H9 (cell line): ENCODE measurements at regions not wholly inside any gene's neighbourhood (a gene's known extent, or its start where the extent isn't known, plus 50 kb on each side); places are given as distances from the start of the nearest gene placed in this dataset.

Experiments used
- DNase-seq: peaks from one replicate; pipeline ENCODE4 v3.0.0-alpha.2; 2017
- H2AFZ ChIP-seq: one replicate; pipeline ENCODE4 v1.6.1; 2013; ENCODE audit warnings: mild to moderate bottlenecking, low read length, control low read depth, moderate library complexity
- H2AK5ac ChIP-seq: 2 replicates; pipeline ENCODE4 v1.6.1; 2013; ENCODE audit warnings: low read length, control low read depth, mixed read lengths; ENCODE audit not compliant: insufficient read length
- H2BK120ac ChIP-seq: one replicate; pipeline ENCODE4 v1.6.1; 2013; ENCODE audit warnings: low read depth, mild to moderate bottlenecking, low read length, control low read depth, inconsistent platforms; ENCODE audit not compliant: poor library complexity, severe bottlenecking
- H2BK12ac ChIP-seq: 2 replicates; pipeline ENCODE4 v1.6.1; 2013; ENCODE audit warnings: low read length, control low read depth, mixed read lengths, low read depth; ENCODE audit not compliant: insufficient read length
- H2BK15ac ChIP-seq: 2 replicates; pipeline ENCODE4 v1.6.1; 2013; ENCODE audit warnings: low read depth, low read length, control low read depth
- H2BK20ac ChIP-seq: one replicate; pipeline ENCODE4 v1.6.1; 2013; ENCODE audit warnings: low read depth, mild to moderate bottlenecking, low read length, control low read depth, inconsistent platforms; ENCODE audit not compliant: poor library complexity, severe bottlenecking
- H2BK5ac ChIP-seq: 2 replicates; pipeline ENCODE4 v1.6.1; 2013; ENCODE audit warnings: low read length, control low read depth, mixed read lengths; ENCODE audit not compliant: insufficient read length
- H3K14ac ChIP-seq: 2 replicates; pipeline ENCODE4 v1.6.1; 2013; ENCODE audit warnings: low read length, control low read depth; ENCODE audit not compliant: insufficient read depth
- H3K18ac ChIP-seq: 2 replicates; pipeline ENCODE4 v1.6.1; 2013; ENCODE audit warnings: low read depth, mild to moderate bottlenecking, mixed read lengths, low read length, control low read depth; ENCODE audit not compliant: insufficient read length
- H3K23ac ChIP-seq: 2 replicates; pipeline ENCODE4 v1.6.1; 2013; ENCODE audit warnings: low read length, control low read depth, mixed read lengths, low read depth; ENCODE audit not compliant: insufficient read length
- H3K23me2 ChIP-seq: 2 replicates; pipeline ENCODE4 v1.6.1; 2013; ENCODE audit warnings: low read depth, mild to moderate bottlenecking, mixed read lengths, low read length, control low read depth; ENCODE audit not compliant: insufficient read length, poor library complexity, severe bottlenecking
- H3K27ac ChIP-seq: 2 replicates; pipeline ENCODE4 v1.5.1; 2013; ENCODE audit warnings: low read length, control low read depth, mixed read lengths, low read depth; ENCODE audit not compliant: insufficient read length
- H3K27me3 ChIP-seq: 2 replicates; pipeline ENCODE4 v1.6.1; 2013; ENCODE audit warnings: low read length, control low read depth, inconsistent platforms; ENCODE audit not compliant: insufficient read depth
- H3K4ac ChIP-seq: 2 replicates; pipeline ENCODE4 v1.6.1; 2013; ENCODE audit warnings: low read depth, mild to moderate bottlenecking, control low read depth, inconsistent platforms, low read length, moderate library complexity
- H3K4me1 ChIP-seq: 2 replicates; pipeline ENCODE4 v1.6.1; 2013; ENCODE audit warnings: low read length, control low read depth, inconsistent platforms; ENCODE audit not compliant: insufficient read depth
- H3K4me2 ChIP-seq: 2 replicates; pipeline ENCODE4 v1.6.1; 2013; ENCODE audit warnings: low read length, control low read depth, mixed read lengths; ENCODE audit not compliant: insufficient read length, insufficient read depth
- H3K56ac ChIP-seq: 2 replicates; pipeline ENCODE4 v1.6.1; 2013; ENCODE audit warnings: low read depth, mild to moderate bottlenecking, mixed read lengths, low read length, control low read depth; ENCODE audit not compliant: insufficient read length
- H3K79me1 ChIP-seq: 2 replicates; pipeline ENCODE4 v1.6.1; 2013; ENCODE audit warnings: low read depth, mild to moderate bottlenecking, moderate library complexity, low read length, control low read depth, inconsistent platforms; ENCODE audit not compliant: insufficient read depth, poor library complexity, severe bottlenecking
- H3K79me2 ChIP-seq: 2 replicates; pipeline ENCODE4 v1.6.1; 2013; ENCODE audit warnings: low read length, control low read depth, inconsistent platforms; ENCODE audit not compliant: insufficient read depth
- H3K9ac ChIP-seq: 2 replicates; pipeline ENCODE4 v1.6.1; 2013; ENCODE audit warnings: low read length, control low read depth, mixed read lengths; ENCODE audit not compliant: insufficient read length; ENCODE audit errors: extremely low read depth
- H3K9me3 ChIP-seq: one replicate; pipeline ENCODE4 v1.6.1; 2013; ENCODE audit warnings: low read depth, low read length, inconsistent platforms; ENCODE audit not compliant: control insufficient read depth
- H3T11ph ChIP-seq: one replicate; pipeline ENCODE4 v1.6.1; 2013; ENCODE audit warnings: mild to moderate bottlenecking, low read length, control low read depth, inconsistent platforms
- H4K20me1 ChIP-seq: one replicate; pipeline ENCODE4 v1.6.1; 2013; ENCODE audit not compliant: control insufficient read depth, insufficient read length, insufficient read depth
- H4K5ac ChIP-seq: 2 replicates; pipeline ENCODE4 v1.6.1; 2013; ENCODE audit warnings: low read depth, mild to moderate bottlenecking, mixed read lengths, low read length, control low read depth; ENCODE audit not compliant: insufficient read length
- H4K8ac ChIP-seq: replicated peaks from 2 replicates; pipeline ENCODE4 v1.6.1; 2013; ENCODE audit warnings: low read length, control low read depth, mixed read lengths, low read depth; ENCODE audit not compliant: insufficient read length
- H4K91ac ChIP-seq: 2 replicates; pipeline ENCODE4 v1.6.1; 2013; ENCODE audit warnings: low read depth, mild to moderate bottlenecking, moderate library complexity, mixed read lengths, low read length, control low read depth; ENCODE audit not compliant: insufficient read length
- H3K27ac Mint-ChIP-seq, 3 experiments: 2 replicates in 2 of 3; 3 replicates in 1 of 3; pipeline ENCODE4 v1.8.0; 2020 to 2021; ENCODE audit warnings: mixed read lengths in 3 of 3, mild to moderate bottlenecking in 1 of 3, moderate library complexity in 1 of 3
- H3K27me3 Mint-ChIP-seq: 2 replicates; pipeline ENCODE4 v1.8.0; 2021; ENCODE audit warnings: low read depth, mild to moderate bottlenecking, moderate library complexity, mixed read lengths
- H3K36me3 Mint-ChIP-seq, 3 experiments: 2 replicates in 2 of 3; 3 replicates in 1 of 3; pipeline ENCODE4 v1.8.0; 2020 to 2021; ENCODE audit warnings: low read depth in 3 of 3, mixed read lengths in 3 of 3; ENCODE audit not compliant: insufficient read depth in 1 of 3
- H3K4me1 Mint-ChIP-seq, 2 experiments: 2 replicates each; pipeline ENCODE4 v1.8.0; 2020; ENCODE audit warnings: mixed read lengths in 2 of 2
- H3K4me3 Mint-ChIP-seq, 2 experiments: 2 replicates in 1 of 2; 3 replicates in 1 of 2; pipeline ENCODE4 v1.8.0; 2020 to 2021; ENCODE audit warnings: mild to moderate bottlenecking in 2 of 2, mixed read lengths in 2 of 2, moderate library complexity in 1 of 2
- H3K9me3 Mint-ChIP-seq, 2 experiments: 2 replicates in 1 of 2; 3 replicates in 1 of 2; pipeline ENCODE4 v1.8.0; 2020; ENCODE audit warnings: mild to moderate bottlenecking in 2 of 2, mixed read lengths in 2 of 2, moderate library complexity in 1 of 2
- CTCF ChIP-seq: fragments of 200-600 bp; sonication (generic); conservative IDR thresholded peaks from 3 replicates; pipeline ENCODE4 v1.8.0; 2021; ENCODE audit warnings: antibody characterized with exemption, mild to moderate bottlenecking
- WGBS: extraction: QIAGEN DNeasy Blood & Tissue Kit; methylation state at CpG from one replicate; pipeline ENCODE4 v1.1.7; 2013; ENCODE audit warnings: missing lambda C conversion rate, low lambda C conversion rate, mixed read lengths; ENCODE audit not compliant: insufficient read length; ENCODE audit errors: extremely low coverage; 5-methylcytosine and 5-hydroxymethylcytosine counted together

GRCh38 chr16:17770104-17770503, 299.3 kb upstream of the XYLT1 start:
- no peak overlapping the region for H4K91ac ChIP-seq
- peaks cover 0 to 6% (median 6%) of the 10 kb centered on the region in 3 experiments; a peak in 4 of 7 replicates for H3K36me3 Mint-ChIP-seq
- H3T11ph ChIP-seq = no peak overlapping the region
- no peak overlapping the region for H2BK12ac ChIP-seq
- H3K4me3 Mint-ChIP-seq = no peak overlapping the region
- no peak overlapping the region for H3K23ac ChIP-seq
- H2BK15ac ChIP-seq = no peak overlapping the region
- H2BK120ac ChIP-seq = no peak overlapping the region
- H3K4me2 ChIP-seq = no peak overlapping the region
- no peaks in the 10 kb centered on the region for H3K9me3 ChIP-seq
- no peak overlapping the region for H4K8ac ChIP-seq
- H3K56ac ChIP-seq = no peak overlapping the region
- H4K5ac ChIP-seq = no peak overlapping the region
- H3K4me1 ChIP-seq = no peaks in the 10 kb centered on the region
- no peak overlapping the region for H3K27ac Mint-ChIP-seq
- H3K79me2 ChIP-seq = no peaks in the 10 kb centered on the region
- peaks cover 2 to 6% of the 10 kb centered on the region in 2 experiments; a peak in 4 of 5 replicates for H3K9me3 Mint-ChIP-seq
- no peak overlapping the region for H2AFZ ChIP-seq
- H3K27me3 Mint-ChIP-seq = no peaks in the 10 kb centered on the region
- DNase-seq = no peak
- H3K23me2 ChIP-seq = no peaks in the 10 kb centered on the region
- no CpG with 5 or more reads among the region's 2 CpGs for WGBS
- no peak overlapping the region for H3K14ac ChIP-seq
- H3K9ac ChIP-seq = no peak overlapping the region
- H3K27me3 ChIP-seq = no peaks in the 10 kb centered on the region
- no peaks in the 10 kb centered on the region for H3K79me1 ChIP-seq
- no peaks in the 10 kb centered on the region for H4K20me1 ChIP-seq
- H2BK20ac ChIP-seq = no peak overlapping the region
- H3K18ac ChIP-seq = no peak overlapping the region
- no peak overlapping the region for H2BK5ac ChIP-seq
- H3K4me1 Mint-ChIP-seq = peaks cover 11 to 14% of the 10 kb centered on the region in 2 experiments
- peak; percentile 48; the same call in 2 of the 3 replicates for TF ChIP-seq CTCF
- no peak overlapping the region for H3K27ac ChIP-seq
- no peak overlapping the region for H2AK5ac ChIP-seq
- no peak overlapping the region for H3K4ac ChIP-seq
